MCF 10A (cell line): ENCODE measurements at regions not wholly inside any gene's neighbourhood (a gene's known extent, or its start where the extent isn't known, plus 50 kb on each side); places are given as distances from the start of the nearest gene placed in this dataset.

Experiments
- BruUV-seq: library from RNA; stranded (reverse); fragments of 400-500 nt; replicated peaks from 2 replicates; lab custom pipeline; 2021; lab: Mats Ljungman, UMichigan
- CTCF ChIA-PET: fragments of 300-600 bp; sonication (Branson Sonifier 250); formaldehyde crosslinking; extraction: SDS; loops from one replicate; lab custom pipeline; 2021; ENCODE audit warnings: antibody characterized with exemption, inconsistent platforms; lab: Yijun Ruan, JAX
- POLR2A ChIA-PET: fragments of 300-600, 350-650 bp; sonication (Branson Sonifier 250); formaldehyde crosslinking; extraction: SDS; loops from one replicate; lab custom pipeline; 2020; ENCODE audit warnings: antibody characterized with exemption, inconsistent platforms; lab: Yijun Ruan, JAX
- DNase-seq: peaks from one replicate; pipeline ENCODE4 v3.0.0-alpha.2; 2018; ENCODE audit not compliant: unreplicated experiment
- H3K27ac Mint-ChIP-seq: one replicate; pipeline ENCODE4 v1.8.0; 2022; ENCODE audit warnings: mild to moderate bottlenecking, low read depth, mixed read lengths; ENCODE audit not compliant: unreplicated experiment
- H3K27me3 Mint-ChIP-seq: one replicate; pipeline ENCODE4 v1.8.0; 2022; ENCODE audit warnings: mixed read lengths; ENCODE audit not compliant: insufficient read depth, unreplicated experiment
- H3K36me3 Mint-ChIP-seq: one replicate; pipeline ENCODE4 v1.8.0; 2022; ENCODE audit warnings: mild to moderate bottlenecking, moderate library complexity, mixed read lengths; ENCODE audit not compliant: insufficient read depth, unreplicated experiment
- H3K4me1 Mint-ChIP-seq: one replicate; pipeline ENCODE4 v1.8.0; 2022; ENCODE audit warnings: mixed read lengths; ENCODE audit not compliant: insufficient read depth, unreplicated experiment
- H3K4me3 Mint-ChIP-seq: one replicate; pipeline ENCODE4 v1.8.0; 2022; ENCODE audit warnings: mild to moderate bottlenecking, moderate library complexity, mixed read lengths; ENCODE audit not compliant: unreplicated experiment
- H3K9me3 Mint-ChIP-seq: one replicate; pipeline ENCODE4 v1.8.0; 2022; ENCODE audit warnings: mixed read lengths; ENCODE audit not compliant: unreplicated experiment
- intact Hi-C: fragments of 100-400 bp; cut with micrococcal nuclease; formaldehyde crosslinking; loops from 2 replicates; pipeline ENCODE4 v1.14.1; 2022
- TF ChIP-seq, protein P1 (sequence below): fragments of 200-600 bp; IDR thresholded peaks from one replicate; pipeline ENCODE4 v1.8.0; 2022; ENCODE audit warnings: antibody characterized with exemption, mild to moderate bottlenecking; ENCODE audit not compliant: unreplicated experiment

DNA sequence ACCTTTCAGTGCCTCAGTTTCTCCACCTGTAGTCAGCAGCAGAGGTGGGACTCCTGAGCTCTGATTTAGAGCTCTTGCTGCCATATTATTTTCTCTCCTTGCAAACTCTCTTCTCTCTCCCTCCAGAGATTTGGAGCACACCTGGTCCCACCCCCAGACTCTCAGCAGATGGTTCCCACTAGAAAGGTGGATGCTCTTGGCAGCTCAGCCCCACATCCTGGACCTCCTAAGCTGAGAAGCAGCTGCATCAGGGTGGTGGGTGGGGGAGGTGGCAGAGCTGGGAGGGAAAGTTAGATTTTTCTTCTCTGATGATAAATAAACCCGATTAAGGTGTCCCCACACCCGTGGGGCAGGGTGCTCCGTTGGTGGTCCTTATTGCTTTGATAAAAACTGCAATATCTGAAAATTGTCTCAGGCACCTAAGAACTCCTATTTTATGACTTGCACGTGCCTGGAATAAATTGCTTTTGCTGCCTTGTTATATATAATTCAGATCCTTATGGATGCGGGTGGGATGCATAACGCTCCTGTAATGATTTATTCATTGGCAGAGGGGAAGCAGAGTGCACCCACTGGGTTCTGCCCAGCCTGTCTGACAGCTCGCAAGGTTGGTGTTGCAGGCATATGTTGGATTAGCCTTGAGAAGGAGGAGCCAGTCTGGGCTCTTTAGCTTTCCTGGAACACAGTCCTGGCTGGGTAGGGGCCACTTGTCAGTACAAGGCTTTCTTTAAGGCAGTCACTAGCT, 214.2 kb downstream of the SUDS3 start:
- no TSS peak for BruUV-seq
- intact Hi-C loops = no loop called here
- ChIA-PET CTCF (interaction anchor here (0.5 kb wide), 1 partner anchor 215 kb away, joined by 3 read pairs; no protein-coding TSS in a partner anchor), POLR2A (no interaction called here)
- TF ChIP-seq, protein P1, sequence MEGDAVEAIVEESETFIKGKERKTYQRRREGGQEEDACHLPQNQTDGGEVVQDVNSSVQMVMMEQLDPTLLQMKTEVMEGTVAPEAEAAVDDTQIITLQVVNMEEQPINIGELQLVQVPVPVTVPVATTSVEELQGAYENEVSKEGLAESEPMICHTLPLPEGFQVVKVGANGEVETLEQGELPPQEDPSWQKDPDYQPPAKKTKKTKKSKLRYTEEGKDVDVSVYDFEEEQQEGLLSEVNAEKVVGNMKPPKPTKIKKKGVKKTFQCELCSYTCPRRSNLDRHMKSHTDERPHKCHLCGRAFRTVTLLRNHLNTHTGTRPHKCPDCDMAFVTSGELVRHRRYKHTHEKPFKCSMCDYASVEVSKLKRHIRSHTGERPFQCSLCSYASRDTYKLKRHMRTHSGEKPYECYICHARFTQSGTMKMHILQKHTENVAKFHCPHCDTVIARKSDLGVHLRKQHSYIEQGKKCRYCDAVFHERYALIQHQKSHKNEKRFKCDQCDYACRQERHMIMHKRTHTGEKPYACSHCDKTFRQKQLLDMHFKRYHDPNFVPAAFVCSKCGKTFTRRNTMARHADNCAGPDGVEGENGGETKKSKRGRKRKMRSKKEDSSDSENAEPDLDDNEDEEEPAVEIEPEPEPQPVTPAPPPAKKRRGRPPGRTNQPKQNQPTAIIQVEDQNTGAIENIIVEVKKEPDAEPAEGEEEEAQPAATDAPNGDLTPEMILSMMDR = no peak
- H3K27me3 Mint-ChIP-seq = no peaks in the 10 kb centered on the region
- H3K36me3 Mint-ChIP-seq = no peaks in the 10 kb centered on the region
- no peaks in the 10 kb centered on the region for H3K4me1 Mint-ChIP-seq
- H3K9me3 Mint-ChIP-seq = no peaks in the 10 kb centered on the region
- H3K4me3 Mint-ChIP-seq = no peak overlapping the region
- no peak overlapping the region for H3K27ac Mint-ChIP-seq
- no peak for DNase-seq

DNA sequence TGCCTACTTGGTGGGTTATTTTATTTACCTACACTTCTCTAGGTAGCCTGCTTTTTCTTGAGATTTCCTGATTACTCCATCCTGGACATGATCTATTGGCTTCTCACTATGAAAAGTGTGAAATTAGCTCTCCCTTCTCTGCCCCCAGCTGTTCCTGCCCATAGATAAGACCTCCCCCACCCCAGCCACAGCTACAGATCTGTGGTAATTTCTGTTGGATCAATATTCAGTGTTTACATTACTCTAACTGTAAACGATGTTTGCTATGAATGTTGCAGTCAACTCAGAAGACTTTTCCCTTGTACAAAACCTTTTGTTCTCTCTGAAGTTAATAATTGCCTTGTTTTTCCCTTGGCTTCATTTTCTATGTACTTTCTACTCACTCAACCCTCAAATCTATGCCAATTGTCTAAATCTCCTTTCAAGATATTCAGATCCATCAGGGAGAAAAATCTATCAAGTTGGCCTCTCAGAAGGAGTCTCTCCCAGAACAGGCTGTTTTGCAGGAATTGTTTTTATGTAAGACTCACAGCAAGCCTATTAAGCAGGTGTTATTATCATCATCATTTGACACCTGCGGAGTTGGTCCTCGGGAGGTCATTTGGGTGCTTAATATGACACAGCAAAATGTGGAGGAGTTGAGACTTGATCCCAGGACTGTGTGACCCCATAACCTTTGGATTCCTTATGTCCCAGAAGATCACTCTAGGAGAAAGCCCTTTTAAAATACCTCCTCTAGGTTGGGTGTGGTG, 227.4 kb downstream of the SUDS3 start:
- intact Hi-C loops = no loop called here
- Mint-ChIP-seq H3K9me3 (peaks cover 30% of the 10 kb centered on the region), H3K4me3 (no peak overlapping the region), H3K27me3 (no peaks in the 10 kb centered on the region), H3K27ac (no peak overlapping the region), H3K36me3 (no peaks in the 10 kb centered on the region), H3K4me1 (no peaks in the 10 kb centered on the region)
- TF ChIP-seq, protein P1 = no peak
- POLR2A ChIA-PET = no interaction called here
- DNase-seq = no peak
- BruUV-seq = no TSS peak
- CTCF ChIA-PET = no interaction called here

DNA sequence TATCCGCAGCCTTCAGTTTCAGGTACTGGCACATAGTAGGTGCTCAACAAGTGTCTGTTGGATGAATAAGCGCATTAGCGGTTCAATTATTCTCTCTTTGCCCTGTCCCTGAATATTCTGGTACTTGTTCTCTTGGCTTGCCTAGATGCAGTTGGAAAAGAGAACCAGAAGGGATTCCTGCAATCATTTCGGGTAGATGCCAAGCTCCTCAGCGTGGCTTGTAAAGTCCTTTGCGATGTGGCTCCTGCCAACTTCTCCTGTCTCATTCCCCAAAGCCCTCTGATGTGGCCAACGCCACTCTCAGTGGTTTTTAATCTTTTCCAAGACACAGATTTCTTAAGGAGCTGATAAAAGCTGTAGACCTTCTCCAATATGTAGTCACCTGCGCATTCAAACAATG, 230.3 kb downstream of the SUDS3 start:
- no TSS peak for BruUV-seq
- intact Hi-C loops = no loop called here
- ChIA-PET CTCF (no interaction called here), POLR2A (no interaction called here)
- no peak for DNase-seq
- H3K4me1 Mint-ChIP-seq = no peaks in the 10 kb centered on the region
- H3K27me3 Mint-ChIP-seq = no peaks in the 10 kb centered on the region
- TF ChIP-seq, protein P1 = no peak
- H3K27ac Mint-ChIP-seq = no peak overlapping the region
- H3K9me3 Mint-ChIP-seq = peaks cover 29% of the 10 kb centered on the region
- H3K36me3 Mint-ChIP-seq = no peaks in the 10 kb centered on the region
- H3K4me3 Mint-ChIP-seq = no peak overlapping the region

DNA sequence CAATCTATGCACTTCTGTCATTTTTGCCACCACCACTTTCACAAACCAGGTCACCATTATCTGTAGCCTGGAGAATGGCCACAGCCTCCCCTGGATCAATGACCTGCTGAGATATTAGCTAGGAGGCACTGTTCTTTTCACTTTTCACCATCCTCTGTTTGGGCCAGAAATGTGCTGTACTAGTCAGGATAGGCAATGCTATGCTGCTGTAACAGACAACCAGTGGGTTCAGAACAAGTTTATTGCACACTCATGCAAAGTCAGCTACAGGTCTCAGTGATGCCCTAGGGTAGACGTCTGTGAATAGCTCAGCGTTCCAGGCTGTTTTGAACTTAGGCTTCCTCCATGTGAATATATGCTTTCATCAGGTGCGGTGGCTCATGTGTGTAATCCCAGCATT, 231.5 kb downstream of the SUDS3 start:
- POLR2A ChIA-PET = no interaction called here
- Mint-ChIP-seq H3K4me3 (no peak overlapping the region), H3K27me3 (no peaks in the 10 kb centered on the region), H3K36me3 (no peaks in the 10 kb centered on the region), H3K27ac (no peak overlapping the region), H3K9me3 (peaks cover 29% of the 10 kb centered on the region), H3K4me1 (no peaks in the 10 kb centered on the region)
- DNase-seq = no peak
- intact Hi-C loops = no loop called here
- CTCF ChIA-PET = interaction anchor here (0.6 to 0.9 kb wide), 3 partner anchors 11 to 937 kb away, joined by 3 to 5 read pairs (median 3); no protein-coding TSS in a partner anchor
- BruUV-seq = no TSS peak
- TF ChIP-seq, protein P1 = no peak
